K562 (cell line): ENCODE measurements at regions not wholly inside any gene's neighbourhood (a gene's known extent, or its start where the extent isn't known, plus 50 kb on each side); places are given as distances from the start of the nearest gene placed in this dataset.
"Not testable (repeated sequence)": the region's sequence is repeated elsewhere in the genome, so short reads cannot be mapped to it uniquely, and the experiment has no call there.

Source experiments
- FOXM1 ChIP-seq, 2 experiments: fragments of 450-650 bp in 1 of 2; sonication (generic) in 1 of 2; formaldehyde crosslinking in 1 of 2; IDR thresholded peaks; 2 replicates each; pipeline versions ENCODE4 v1.6.1 to v1.9.0; 2017 to 2022; ENCODE audit warnings: low read depth in 2 of 2, mild to moderate bottlenecking in 2 of 2, missing genetic modification reagents in 1 of 2, moderate library complexity in 1 of 2
- GTF2A2 ChIP-seq: IDR thresholded peaks from 2 replicates; pipeline ENCODE4 v1.6.1; 2016; ENCODE audit warnings: mild to moderate bottlenecking, missing genetic modification characterization, missing compliant biosample characterization
- MYBL2 ChIP-seq, 2 experiments: fragments of 450-650 bp in 1 of 2; sonication (generic) in 1 of 2; formaldehyde crosslinking in 1 of 2; IDR thresholded peaks; 2 replicates each; pipeline versions ENCODE4 v1.6.1 to v1.8.1; 2017 to 2022; ENCODE audit warnings: borderline replicate concordance in 1 of 2, inconsistent platforms in 1 of 2, low read depth in 1 of 2, mild to moderate bottlenecking in 1 of 2, missing genetic modification reagents in 1 of 2, moderate library complexity in 1 of 2
- NCOR1 ChIP-seq: fragments of 450-650 bp; IDR thresholded peaks from 2 replicates; pipeline ENCODE4 v1.6.1; 2016; ENCODE audit warnings: mild to moderate bottlenecking, moderate library complexity
- NFIC ChIP-seq: fragments of 450-650 bp; IDR thresholded peaks from 2 replicates; pipeline ENCODE4 v1.6.1; 2017; ENCODE audit warnings: mild to moderate bottlenecking, inconsistent platforms
- POLR2B ChIP-seq: fragments of 450-650 bp; IDR thresholded peaks from 2 replicates; pipeline ENCODE4 v1.6.1; 2018; ENCODE audit warnings: low read depth; ENCODE audit not compliant: partially characterized antibody
- SREBF1 ChIP-seq: fragments of 150-350 bp; IDR thresholded peaks from 2 replicates; pipeline ENCODE4 v1.6.1; 2014; ENCODE audit warnings: antibody characterized with exemption, low read depth, low read length, borderline replicate concordance
- TF ChIP-seq, protein P1 (sequence below), 2 experiments: fragments of 450-650 bp; IDR thresholded peaks; 2 replicates each; pipeline ENCODE4 v1.6.1; 2016
- TF ChIP-seq, protein P2 (sequence below): fragments of 450-650 bp; IDR thresholded peaks from 2 replicates; pipeline ENCODE4 v1.6.1; 2017; ENCODE audit warnings: antibody characterized with exemption, mild to moderate bottlenecking
- TF ChIP-seq, protein P3 (sequence below): fragments of 450-650 bp; IDR thresholded peaks from 2 replicates; pipeline ENCODE4 v1.6.1; 2016; ENCODE audit warnings: mild to moderate bottlenecking
- TF ChIP-seq, protein P4 (sequence below): fragments of 250-450 bp; sonication (Bioruptor Pico); IDR thresholded peaks from 2 replicates; pipeline ENCODE4 v1.9.0; 2021; ENCODE audit warnings: mild to moderate bottlenecking
- TF ChIP-seq, protein P5 (sequence below), 2 experiments: fragments of 450-650 bp in 1 of 2; IDR thresholded peaks; 2 replicates each; pipeline ENCODE4 v1.6.1; 2011 to 2017; ENCODE audit warnings: low read depth in 2 of 2, antibody characterized with exemption in 1 of 2, borderline replicate concordance in 1 of 2, low read length in 1 of 2, mild to moderate bottlenecking in 1 of 2, mixed read lengths in 1 of 2; ENCODE audit not compliant: control insufficient read depth in 1 of 2

DNA sequence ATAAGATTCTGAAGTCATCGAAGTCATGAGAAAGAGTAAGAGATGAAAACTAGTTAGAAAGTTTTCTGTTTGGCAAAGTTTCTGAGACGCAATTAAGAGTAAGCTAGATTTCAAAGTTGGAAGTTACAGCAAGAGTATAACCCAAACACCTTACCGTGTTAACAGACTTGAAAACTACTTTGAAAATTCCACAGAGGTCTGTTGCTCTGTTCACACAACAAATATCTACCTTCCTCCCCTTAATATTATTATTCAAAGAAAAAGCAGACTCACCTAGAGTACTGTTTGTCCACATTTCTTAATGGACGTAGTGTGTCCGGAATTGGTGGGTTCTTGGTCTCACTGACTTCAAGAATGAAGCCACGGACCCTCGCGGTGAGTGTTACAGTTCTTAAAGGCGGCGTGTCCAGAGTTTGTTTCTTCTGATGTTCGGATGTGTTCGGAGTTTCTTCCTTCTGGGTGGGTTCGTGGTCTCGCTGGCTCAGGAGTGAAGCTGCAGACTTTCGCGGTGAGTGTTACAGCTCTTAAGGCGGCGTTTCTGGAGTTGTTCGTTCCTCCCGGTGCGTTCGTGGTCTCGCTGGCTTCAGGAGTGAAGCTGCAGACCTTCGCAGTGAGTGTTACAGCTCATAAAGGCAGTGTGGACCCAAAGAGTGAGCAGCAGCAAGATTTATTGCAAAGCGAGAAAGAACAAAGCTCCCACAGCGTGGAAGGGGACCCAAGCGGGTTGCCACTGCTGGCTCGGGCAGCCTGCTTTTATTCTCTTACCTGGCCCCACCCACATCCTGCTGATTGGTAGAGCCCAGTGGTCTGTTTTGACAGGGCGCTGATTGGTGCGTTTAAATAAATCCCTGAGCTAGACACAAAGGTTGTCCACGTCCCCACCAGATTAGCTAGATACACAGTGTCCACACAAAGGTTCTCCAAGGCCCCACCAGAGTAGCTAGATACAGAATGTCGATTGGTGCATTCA, 165.1 kb upstream of the TEX13C start (continued):
- TF ChIP-seq NFIC (peak; percentile 28; the same call in 1 of the 2 replicates), NCOR1 (peak; percentile 37; the same call in 1 of the 2 replicates), GTF2A2 (peak; percentile 73), SREBF1 (peak; percentile 75; the same call in 1 of the 2 replicates), FOXM1 (IDR thresholded peaks at IDR 0.05; ENCODE audit: low read depth) (peak; percentile 94), POLR2B (peak; percentile 94), MYBL2 (IDR thresholded peaks at IDR 0.05; ENCODE audit: low read depth) (peak; percentile 88)
- TF ChIP-seq, protein P1, sequence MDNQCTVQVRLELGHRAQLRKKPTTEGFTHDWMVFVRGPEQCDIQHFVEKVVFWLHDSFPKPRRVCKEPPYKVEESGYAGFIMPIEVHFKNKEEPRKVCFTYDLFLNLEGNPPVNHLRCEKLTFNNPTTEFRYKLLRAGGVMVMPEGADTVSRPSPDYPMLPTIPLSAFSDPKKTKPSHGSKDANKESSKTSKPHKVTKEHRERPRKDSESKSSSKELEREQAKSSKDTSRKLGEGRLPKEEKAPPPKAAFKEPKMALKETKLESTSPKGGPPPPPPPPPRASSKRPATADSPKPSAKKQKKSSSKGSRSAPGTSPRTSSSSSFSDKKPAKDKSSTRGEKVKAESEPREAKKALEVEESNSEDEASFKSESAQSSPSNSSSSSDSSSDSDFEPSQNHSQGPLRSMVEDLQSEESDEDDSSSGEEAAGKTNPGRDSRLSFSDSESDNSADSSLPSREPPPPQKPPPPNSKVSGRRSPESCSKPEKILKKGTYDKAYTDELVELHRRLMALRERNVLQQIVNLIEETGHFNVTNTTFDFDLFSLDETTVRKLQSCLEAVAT (IDR thresholded peaks at IDR 0.05) = peak; percentile 86 to 91; a peak in 3 of 4 replicates
- TF ChIP-seq, protein P2, sequence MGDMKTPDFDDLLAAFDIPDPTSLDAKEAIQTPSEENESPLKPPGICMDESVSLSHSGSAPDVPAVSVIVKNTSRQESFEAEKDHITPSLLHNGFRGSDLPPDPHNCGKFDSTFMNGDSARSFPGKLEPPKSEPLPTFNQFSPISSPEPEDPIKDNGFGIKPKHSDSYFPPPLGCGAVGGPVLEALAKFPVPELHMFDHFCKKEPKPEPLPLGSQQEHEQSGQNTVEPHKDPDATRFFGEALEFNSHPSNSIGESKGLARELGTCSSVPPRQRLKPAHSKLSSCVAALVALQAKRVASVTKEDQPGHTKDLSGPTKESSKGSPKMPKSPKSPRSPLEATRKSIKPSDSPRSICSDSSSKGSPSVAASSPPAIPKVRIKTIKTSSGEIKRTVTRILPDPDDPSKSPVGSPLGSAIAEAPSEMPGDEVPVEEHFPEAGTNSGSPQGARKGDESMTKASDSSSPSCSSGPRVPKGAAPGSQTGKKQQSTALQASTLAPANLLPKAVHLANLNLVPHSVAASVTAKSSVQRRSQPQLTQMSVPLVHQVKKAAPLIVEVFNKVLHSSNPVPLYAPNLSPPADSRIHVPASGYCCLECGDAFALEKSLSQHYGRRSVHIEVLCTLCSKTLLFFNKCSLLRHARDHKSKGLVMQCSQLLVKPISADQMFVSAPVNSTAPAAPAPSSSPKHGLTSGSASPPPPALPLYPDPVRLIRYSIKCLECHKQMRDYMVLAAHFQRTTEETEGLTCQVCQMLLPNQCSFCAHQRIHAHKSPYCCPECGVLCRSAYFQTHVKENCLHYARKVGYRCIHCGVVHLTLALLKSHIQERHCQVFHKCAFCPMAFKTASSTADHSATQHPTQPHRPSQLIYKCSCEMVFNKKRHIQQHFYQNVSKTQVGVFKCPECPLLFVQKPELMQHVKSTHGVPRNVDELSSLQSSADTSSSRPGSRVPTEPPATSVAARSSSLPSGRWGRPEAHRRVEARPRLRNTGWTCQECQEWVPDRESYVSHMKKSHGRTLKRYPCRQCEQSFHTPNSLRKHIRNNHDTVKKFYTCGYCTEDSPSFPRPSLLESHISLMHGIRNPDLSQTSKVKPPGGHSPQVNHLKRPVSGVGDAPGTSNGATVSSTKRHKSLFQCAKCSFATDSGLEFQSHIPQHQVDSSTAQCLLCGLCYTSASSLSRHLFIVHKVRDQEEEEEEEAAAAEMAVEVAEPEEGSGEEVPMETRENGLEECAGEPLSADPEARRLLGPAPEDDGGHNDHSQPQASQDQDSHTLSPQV = peak; percentile 59; the same call in 1 of the 2 replicates
- not testable (repeated sequence) for TF ChIP-seq FOXM1 (CRISPR knock-in tag; IDR thresholded peaks at IDR 0.05; ENCODE audit: low read depth); MYBL2 (CRISPR knock-in tag; IDR thresholded peaks at IDR 0.05; ENCODE audit: borderline replicate concordance)
- TF ChIP-seq, protein P3, sequence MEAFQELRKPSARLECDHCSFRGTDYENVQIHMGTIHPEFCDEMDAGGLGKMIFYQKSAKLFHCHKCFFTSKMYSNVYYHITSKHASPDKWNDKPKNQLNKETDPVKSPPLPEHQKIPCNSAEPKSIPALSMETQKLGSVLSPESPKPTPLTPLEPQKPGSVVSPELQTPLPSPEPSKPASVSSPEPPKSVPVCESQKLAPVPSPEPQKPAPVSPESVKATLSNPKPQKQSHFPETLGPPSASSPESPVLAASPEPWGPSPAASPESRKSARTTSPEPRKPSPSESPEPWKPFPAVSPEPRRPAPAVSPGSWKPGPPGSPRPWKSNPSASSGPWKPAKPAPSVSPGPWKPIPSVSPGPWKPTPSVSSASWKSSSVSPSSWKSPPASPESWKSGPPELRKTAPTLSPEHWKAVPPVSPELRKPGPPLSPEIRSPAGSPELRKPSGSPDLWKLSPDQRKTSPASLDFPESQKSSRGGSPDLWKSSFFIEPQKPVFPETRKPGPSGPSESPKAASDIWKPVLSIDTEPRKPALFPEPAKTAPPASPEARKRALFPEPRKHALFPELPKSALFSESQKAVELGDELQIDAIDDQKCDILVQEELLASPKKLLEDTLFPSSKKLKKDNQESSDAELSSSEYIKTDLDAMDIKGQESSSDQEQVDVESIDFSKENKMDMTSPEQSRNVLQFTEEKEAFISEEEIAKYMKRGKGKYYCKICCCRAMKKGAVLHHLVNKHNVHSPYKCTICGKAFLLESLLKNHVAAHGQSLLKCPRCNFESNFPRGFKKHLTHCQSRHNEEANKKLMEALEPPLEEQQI = peak; percentile 89
- TF ChIP-seq, protein P4, sequence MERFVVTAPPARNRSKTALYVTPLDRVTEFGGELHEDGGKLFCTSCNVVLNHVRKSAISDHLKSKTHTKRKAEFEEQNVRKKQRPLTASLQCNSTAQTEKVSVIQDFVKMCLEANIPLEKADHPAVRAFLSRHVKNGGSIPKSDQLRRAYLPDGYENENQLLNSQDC = 0 out of 2 replicates have a peak, but pooled peaks have one; percentile 5
- TF ChIP-seq, protein P5, sequence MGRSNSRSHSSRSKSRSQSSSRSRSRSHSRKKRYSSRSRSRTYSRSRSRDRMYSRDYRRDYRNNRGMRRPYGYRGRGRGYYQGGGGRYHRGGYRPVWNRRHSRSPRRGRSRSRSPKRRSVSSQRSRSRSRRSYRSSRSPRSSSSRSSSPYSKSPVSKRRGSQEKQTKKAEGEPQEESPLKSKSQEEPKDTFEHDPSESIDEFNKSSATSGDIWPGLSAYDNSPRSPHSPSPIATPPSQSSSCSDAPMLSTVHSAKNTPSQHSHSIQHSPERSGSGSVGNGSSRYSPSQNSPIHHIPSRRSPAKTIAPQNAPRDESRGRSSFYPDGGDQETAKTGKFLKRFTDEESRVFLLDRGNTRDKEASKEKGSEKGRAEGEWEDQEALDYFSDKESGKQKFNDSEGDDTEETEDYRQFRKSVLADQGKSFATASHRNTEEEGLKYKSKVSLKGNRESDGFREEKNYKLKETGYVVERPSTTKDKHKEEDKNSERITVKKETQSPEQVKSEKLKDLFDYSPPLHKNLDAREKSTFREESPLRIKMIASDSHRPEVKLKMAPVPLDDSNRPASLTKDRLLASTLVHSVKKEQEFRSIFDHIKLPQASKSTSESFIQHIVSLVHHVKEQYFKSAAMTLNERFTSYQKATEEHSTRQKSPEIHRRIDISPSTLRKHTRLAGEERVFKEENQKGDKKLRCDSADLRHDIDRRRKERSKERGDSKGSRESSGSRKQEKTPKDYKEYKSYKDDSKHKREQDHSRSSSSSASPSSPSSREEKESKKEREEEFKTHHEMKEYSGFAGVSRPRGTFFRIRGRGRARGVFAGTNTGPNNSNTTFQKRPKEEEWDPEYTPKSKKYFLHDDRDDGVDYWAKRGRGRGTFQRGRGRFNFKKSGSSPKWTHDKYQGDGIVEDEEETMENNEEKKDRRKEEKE (IDR thresholded peaks at IDR 0.05; ENCODE audit: borderline replicate concordance in 1 of 2, control insufficient read depth in 1 of 2, low read depth in 2 of 2, low read length in 1 of 2) = peak in 1 of 2 experiments; percentile 66; a peak in 1 of 4 replicates
